Urinary bladder (tissue), 3 donors: ENCODE measurements at regions not wholly inside any gene's neighbourhood (a gene's known extent, or its start where the extent isn't known, plus 50 kb on each side); places are given as distances from the start of the nearest gene placed in this dataset.
"Not testable (repeated sequence)": the region's sequence is repeated elsewhere in the genome, so short reads cannot be mapped to it uniquely, and the experiment has no call there.

Experiments used
- DNase-seq: peaks from one replicate; pipeline ENCODE4 v3.0.0-alpha.2; 2015; ENCODE audit errors: extremely low spot score
- H3K27ac ChIP-seq: one replicate; pipeline ENCODE4 v1.5.1; 2013; ENCODE audit warnings: low read depth, mild to moderate bottlenecking, moderate library complexity
- H3K36me3 ChIP-seq: one replicate; pipeline ENCODE4 v1.6.1; 2013; ENCODE audit warnings: mild to moderate bottlenecking, moderate library complexity; ENCODE audit not compliant: insufficient read depth
- H3K4me1 ChIP-seq: one replicate; pipeline ENCODE4 v1.6.1; 2013; ENCODE audit warnings: mild to moderate bottlenecking, moderate library complexity; ENCODE audit not compliant: insufficient read depth
- H3K4me3 ChIP-seq: one replicate; pipeline ENCODE4 v1.5.1; 2013; ENCODE audit warnings: low read depth, low read length
- WGBS: extraction: QIAGEN DNeasy Blood & Tissue Kit; methylation state at CpG from one replicate; pipeline ENCODE4 v1.1.7; 2013; 5-methylcytosine and 5-hydroxymethylcytosine counted together
- donor health status: healthy with polysubstance abuse.
- donor health status: healthy.

DNA sequence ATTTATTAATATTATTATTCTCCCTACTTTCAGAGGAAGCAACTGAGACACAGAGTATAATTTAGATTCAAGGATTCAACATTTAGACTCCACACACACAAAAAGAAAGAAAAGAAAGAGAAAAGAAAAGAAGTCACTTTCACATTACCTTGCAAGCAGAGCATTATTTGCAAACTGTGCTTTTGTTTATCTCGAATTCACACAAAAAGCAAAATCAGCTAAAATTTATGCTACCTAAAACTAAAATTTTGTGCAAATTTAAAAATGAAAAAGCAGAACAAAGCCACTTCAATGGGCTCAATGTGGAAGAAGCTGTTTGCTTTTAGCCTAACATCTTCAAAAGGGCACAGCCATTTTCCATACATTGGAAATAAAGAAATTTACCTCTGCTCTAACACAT lies 1282.7 kb upstream of the GYPC start:
- Histone ChIP-seq H3K4me1 (no peaks in the 10 kb centered on the region), H3K27ac (no peak overlapping the region), H3K4me3 (no peak overlapping the region), H3K36me3 (peaks cover 1% of the 10 kb centered on the region)
- no peak for DNase-seq
- WGBS: 69% methylated on average over 1 of the region's 1 CpG

DNA sequence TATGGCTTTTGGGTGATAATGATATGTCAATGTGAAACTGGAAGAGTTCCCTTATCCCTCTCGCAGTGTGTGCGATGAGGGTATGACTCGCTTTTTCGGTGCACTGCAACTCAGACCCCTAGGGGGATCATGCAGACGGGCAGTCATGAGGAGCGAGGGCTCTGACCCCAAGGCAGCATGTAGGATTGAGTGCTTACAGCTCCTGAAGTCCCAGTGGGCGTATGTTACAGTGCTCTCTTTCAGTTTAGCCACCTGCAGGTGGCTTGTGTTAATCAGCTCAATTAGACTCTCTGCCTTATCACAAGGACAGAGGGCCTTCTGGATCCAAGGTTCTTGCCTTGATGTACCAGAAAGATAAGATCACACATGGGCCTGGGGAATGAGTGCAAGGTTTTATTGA lies 1269.9 kb upstream of the GYPC start:
- Histone ChIP-seq H3K36me3 (no peaks in the 10 kb centered on the region), H3K4me1 (no peaks in the 10 kb centered on the region), H3K4me3 (no peak overlapping the region), H3K27ac (no peak overlapping the region)
- DNase-seq: no peak
- 82% methylated on average over 7 of the region's 7 CpGs for WGBS

DNA sequence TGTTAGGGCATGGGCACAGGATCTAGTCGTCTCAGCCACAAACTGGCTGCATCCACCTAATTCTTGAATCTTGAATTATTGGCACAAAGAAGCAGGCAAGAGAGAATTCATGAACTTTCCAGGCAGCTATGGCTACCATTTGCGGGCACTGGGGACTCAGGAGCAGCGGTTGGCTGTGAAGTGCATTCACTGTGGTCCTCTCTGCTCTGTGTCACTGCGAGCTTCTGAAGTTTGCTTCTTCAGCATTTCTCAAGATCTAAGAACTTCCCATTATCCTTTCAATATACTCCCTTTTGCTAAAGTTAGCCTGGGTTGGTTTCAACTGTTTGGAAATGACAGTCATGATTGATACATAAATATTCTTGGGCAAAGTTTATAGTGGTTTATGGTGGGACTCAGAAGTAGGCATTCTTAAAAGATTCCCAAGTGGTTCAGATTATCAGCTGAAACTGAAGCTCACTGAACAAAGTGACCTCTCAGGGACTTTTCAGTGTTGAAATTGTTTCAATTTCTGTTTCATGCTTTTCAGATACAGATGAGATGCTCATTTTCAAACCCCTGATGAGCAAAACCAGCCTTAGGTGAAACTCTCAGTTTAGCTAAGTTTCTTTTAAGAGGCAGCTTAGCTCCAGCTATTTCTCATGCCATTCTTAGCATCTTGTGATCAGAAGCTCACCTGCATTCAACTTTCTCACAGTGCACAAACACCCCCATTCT lies 1258.3 kb upstream of the GYPC start:
- 93% methylated on average over 4 of the region's 4 CpGs for WGBS
- no peak for DNase-seq
- no peak overlapping the region for H3K27ac ChIP-seq
- no peak overlapping the region for H3K4me3 ChIP-seq
- no peaks in the 10 kb centered on the region for H3K36me3 ChIP-seq
- H3K4me1 ChIP-seq: no peaks in the 10 kb centered on the region

DNA sequence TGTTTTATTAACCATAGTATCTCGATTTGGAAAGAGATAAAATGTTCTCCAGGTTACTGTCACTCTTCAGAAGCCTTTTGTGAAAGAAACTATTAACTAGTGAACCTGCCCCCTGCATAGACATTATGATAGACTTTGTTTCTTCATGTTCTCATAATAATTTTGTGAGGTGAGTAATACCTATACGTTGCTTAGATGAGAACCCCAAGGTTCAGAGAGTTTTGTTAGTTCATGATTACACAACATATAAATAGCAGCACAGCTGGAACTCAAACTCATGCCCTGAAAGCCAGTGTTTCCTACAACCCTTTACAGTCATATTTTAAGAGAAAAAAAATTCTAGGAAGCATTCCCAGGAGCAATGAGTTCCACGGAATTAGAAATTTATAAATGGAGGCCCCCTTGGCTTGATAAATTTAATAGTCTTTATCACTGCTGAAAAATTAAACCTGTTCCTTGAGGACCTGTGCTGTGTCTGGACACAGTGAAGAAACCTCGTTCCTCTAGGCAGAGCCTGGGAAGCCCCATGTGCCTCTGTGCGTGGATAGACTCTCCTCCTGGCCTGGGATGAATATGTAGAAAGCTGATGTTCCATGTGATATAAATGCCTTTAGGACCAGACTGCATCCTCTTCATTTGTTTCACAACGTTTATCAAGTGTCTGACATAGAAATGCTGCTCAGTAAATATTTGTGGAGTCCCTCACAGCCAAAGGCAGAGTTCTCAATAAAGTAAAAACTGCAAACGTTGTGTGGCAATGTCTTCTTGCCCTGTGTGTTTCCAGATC lies 1257.0 kb upstream of the GYPC start:
- 34% methylated on average over 7 of the region's 7 CpGs for WGBS
- no peak overlapping the region for H3K4me3 ChIP-seq
- no peak for DNase-seq
- no peak overlapping the region for H3K27ac ChIP-seq
- no peaks in the 10 kb centered on the region for H3K36me3 ChIP-seq
- no peaks in the 10 kb centered on the region for H3K4me1 ChIP-seq

DNA sequence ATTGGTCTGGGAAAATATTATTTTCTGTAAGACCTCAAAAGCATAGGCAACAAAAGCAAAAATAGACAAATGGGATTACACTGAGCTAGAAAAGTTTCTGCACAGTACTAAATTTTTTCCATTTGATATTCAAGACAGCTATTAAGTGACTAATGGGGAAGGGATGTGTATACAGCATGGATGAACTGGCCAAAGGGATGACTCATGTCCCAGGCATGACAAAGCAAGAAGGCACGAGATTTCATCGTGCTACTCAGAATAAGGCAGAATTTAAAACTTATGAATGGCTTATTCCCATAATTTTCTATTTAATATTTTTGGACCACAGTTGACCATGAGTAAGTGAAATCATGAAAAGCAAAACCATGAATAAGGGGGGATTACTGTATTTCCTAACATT lies 1250.1 kb upstream of the GYPC start:
- 19% methylated on average over 2 of the region's 2 CpGs for WGBS
- no peaks in the 10 kb centered on the region for H3K36me3 ChIP-seq
- no peaks in the 10 kb centered on the region for H3K4me1 ChIP-seq
- H3K4me3 ChIP-seq: no peak overlapping the region
- no peak for DNase-seq
- no peak overlapping the region for H3K27ac ChIP-seq

DNA sequence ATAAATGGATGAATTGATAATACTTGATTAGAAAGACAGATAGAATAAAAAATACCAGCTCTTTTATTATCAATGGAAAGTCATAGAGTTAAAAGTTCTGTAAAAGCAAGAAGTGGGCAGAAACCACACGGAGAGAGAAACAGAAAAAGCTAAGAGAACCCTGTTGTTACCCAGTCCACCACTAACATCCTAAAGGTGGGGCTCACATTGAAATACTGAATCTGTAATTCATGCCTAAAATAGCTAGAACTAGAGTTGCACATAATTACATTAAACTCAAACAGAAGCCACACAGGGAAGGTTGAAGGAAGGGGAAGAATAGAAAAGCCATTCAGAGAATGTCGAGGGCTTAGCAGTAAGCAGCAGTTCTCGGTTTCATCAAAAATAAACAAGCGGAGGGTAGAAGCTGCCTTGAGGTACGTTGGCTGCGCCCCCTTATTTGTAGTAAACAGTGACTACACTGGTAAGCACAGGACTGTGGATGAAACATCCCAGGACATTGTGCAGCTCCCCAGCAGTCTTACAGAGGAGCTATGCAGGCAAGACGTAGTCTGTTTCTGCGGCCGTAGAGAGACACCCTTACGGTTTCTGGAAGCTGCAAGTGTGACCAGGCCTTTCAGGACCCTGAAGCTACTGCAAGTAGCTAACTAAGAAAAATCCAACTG lies 1247.0 kb upstream of the GYPC start:
- WGBS: 82% methylated on average over 10 of the region's 10 CpGs
- Histone ChIP-seq H3K4me3 (no peak overlapping the region), H3K36me3 (no peaks in the 10 kb centered on the region), H3K4me1 (no peaks in the 10 kb centered on the region), H3K27ac (no peak overlapping the region)
- DNase-seq: no peak

DNA sequence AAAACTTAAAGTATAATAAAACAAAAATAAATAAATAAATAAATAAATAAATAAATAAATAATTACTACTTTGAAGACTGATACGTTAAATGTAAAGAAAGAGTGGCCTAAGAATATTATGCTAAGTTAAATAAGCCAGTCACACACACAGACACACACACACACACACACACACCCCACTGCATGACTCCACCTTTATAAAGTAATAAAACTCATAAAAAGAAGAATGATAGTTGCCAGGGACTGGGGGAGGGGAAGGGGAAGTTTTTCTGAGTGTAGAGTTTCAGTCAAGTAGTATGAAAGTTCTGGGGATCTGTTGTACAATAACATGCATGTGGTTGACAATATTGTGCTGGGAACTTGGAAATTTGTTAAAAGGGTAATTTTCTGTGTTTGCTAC lies 1237.5 kb upstream of the GYPC start:
- Histone ChIP-seq H3K27ac (no peak overlapping the region), H3K4me1 (no peaks in the 10 kb centered on the region), H3K36me3 (no peaks in the 10 kb centered on the region), H3K4me3 (no peak overlapping the region)
- WGBS: 82% methylated on average over 1 of the region's 1 CpG
- DNase-seq: no peak

DNA sequence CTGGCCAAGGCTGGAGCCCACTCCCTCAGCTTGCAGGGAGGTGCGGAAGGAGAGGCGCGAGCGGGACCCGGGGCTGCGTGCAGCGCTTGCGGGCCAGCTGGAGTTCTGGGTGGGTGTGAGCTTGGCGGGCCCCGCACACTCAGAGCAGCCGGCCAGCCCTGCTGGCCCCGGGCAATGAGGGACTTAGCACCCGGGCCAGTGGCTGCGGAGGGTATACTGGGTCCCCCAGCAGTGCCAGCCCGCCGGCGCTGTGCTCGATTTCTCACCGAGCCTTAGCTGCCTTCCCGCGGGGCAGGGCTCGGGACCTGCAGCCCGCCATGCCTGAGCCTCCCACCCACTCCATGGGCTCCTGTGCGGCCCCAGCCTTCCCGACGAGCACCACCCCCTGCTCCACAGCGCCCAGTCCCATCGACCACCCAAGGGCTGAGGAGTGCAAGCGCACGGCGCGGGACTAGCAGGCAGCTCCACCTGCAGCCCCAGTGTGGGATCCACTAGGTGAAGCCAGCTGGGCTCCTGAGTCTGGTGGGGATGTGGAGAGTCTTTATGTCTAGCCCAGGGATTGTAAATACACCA lies 1233.7 kb upstream of the GYPC start:
- not testable (repeated sequence) for H3K4me3 ChIP-seq, H3K36me3 ChIP-seq, H3K27ac ChIP-seq, DNase-seq, H3K4me1 ChIP-seq
- 94% methylated on average over 32 of the region's 32 CpGs for WGBS

DNA sequence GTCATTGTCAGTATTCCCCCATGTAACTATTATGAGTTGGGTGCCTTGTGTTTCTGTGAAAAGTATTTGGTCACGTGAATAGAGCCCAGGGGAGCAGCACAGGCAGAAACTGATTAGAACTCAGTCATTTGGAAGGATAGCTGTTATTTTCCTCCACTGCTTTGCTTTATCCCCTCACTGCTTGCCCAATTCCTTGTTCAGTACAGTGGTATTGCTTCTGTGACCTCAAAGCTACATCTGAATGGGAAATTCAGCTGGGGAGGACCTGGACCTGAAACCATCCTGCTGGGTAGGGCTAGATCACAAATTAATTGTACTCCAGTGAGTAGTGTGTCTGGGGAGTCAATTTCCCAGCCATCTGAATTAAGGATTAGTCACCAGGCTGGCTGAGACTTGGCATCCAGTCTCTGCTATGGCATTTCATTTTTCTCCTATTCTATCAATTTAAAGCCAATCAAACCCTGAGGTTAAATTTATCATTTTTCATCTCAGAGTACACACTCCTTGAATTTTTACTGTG lies 1231.6 kb upstream of the GYPC start:
- 79% methylated on average over 1 of the region's 1 CpG for whole genome bisulfite sequencing
- H3K4me3 ChIP-seq: no peak overlapping the region
- no peaks in the 10 kb centered on the region for H3K36me3 ChIP-seq
- H3K27ac ChIP-seq: no peak overlapping the region
- no peak for DNase-seq
- no peaks in the 10 kb centered on the region for H3K4me1 ChIP-seq

DNA sequence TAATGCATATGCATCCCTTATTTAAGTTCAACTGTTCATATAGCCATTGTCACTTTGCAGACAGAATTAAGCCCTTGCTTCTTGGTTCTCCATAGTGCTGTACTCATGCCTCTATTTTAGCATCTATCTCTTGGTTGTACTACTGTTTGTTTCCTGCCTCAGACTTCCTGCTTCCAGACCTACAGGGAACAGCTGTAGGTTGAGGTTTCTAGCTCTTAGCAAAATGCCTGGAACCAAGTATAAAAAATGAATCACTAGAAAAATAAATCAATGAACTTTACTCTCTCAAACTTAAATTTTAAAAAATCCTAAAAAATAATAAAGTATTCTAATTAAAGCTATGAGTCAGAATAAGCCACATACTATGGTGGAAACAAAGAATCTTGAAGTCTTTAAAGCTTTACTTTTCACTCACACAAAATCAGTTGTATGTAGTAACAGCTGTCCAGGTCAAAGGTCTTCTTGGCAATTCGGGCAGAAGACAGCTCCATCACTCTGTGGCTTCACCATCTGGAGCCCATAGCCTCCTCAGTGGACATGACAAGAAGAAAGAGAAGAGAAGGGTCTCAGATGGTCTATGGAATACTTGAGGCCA lies 1228.1 kb upstream of the GYPC start:
- H3K4me3 ChIP-seq: no peak overlapping the region
- no peaks in the 10 kb centered on the region for H3K4me1 ChIP-seq
- H3K27ac ChIP-seq: no peak overlapping the region
- no peak for DNase-seq
- H3K36me3 ChIP-seq: no peaks in the 10 kb centered on the region
- WGBS: 33% methylated on average over 1 of the region's 1 CpG

DNA sequence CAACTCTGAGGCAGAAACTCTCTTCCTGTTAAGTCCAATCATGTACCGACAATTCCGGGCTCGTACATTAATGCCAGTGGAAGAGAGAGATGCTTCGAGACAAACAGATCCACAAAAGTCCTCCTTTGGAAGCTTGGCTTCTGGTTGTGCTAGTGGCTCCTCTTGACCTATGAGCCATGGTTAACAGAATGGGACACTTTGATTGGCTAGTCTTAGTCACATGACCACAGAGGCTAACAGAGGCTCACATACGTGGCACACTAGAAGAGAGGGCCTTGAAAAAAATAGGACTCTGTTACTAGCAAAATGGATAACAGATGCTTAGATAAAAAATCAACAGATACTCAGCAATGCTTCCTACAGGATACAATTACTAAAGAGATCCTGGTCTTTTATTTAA lies 1211.9 kb upstream of the GYPC start:
- Histone ChIP-seq H3K27ac (no peak overlapping the region), H3K4me3 (no peak overlapping the region), H3K36me3 (no peaks in the 10 kb centered on the region), H3K4me1 (no peaks in the 10 kb centered on the region)
- 87% methylated on average over 5 of the region's 5 CpGs for WGBS
- DNase-seq: no peak

DNA sequence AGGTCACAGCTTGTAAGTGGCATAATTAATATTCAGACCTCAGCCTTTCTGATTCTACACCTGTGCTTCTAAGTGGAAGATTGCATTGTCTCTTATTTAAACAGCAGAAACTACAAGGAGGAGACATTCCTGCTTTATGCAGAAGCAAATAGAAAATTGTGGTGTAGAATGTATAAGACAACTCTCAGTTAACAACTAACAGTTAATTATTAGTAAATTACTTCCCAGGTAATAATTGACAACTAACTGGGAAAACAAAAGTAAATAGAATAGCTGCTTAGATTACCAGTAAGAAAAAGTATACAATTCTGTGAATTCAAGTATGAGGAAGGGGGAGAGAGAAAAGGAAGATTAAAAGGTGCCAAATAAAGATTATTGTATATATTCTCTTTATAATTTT lies 1210.5 kb upstream of the GYPC start:
- Histone ChIP-seq H3K4me3 (no peak overlapping the region), H3K4me1 (no peaks in the 10 kb centered on the region), H3K36me3 (no peaks in the 10 kb centered on the region), H3K27ac (no peak overlapping the region)
- no peak for DNase-seq

DNA sequence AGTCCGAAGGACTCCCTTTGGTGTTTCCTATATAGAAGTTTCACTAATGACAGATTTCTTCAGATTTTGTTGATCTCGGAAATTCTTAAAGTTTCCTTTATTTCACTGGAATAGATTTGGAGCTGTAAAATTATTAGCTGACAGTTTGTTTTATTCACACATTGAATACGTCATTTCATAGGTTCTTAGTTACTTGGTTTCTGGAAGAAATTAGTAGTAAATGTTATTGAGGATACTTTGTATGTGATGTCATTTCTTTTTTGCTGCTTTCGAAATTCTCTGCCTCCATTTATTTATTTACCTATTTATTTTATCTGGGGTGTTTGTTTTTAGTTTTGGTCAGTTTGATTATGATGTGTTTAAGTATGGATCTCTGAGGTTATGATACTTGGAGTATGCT lies 1205.9 kb upstream of the GYPC start:
- Histone ChIP-seq H3K4me1 (no peaks in the 10 kb centered on the region), H3K27ac (no peak overlapping the region), H3K36me3 (no peaks in the 10 kb centered on the region), H3K4me3 (no peak overlapping the region)
- DNase-seq: no peak
- WGBS: 70% methylated on average over 4 of the region's 4 CpGs
